ENCODE measurements at regions not wholly inside any gene's neighbourhood (a gene's known extent, or its start where the extent isn't known, plus 50 kb on each side); places are given as distances from the start of the nearest gene placed in this dataset.

- H3K4me3 ChIP-seq (ENCODE audit: control insufficient read depth, low read depth, low read length), result no peak overlapping the region
- DNase-seq (ENCODE audit: low read depth), result peak; percentile 85
- no peak for TF ChIP-seq CTCF (conservative IDR thresholded peaks at IDR 0.05; ENCODE audit: control insufficient read depth, insufficient read depth, low read depth, low read length)
Measured at GRCh38 chr11:121889186-121889585, 226.8 kb downstream of the BLID start.

- no peak overlapping the region for H3K4me3 ChIP-seq (ENCODE audit: control insufficient read depth, low read depth, low read length)
- DNase-seq (ENCODE audit: low read depth), result no peak
- no peak for TF ChIP-seq CTCF (conservative IDR thresholded peaks at IDR 0.05; ENCODE audit: control insufficient read depth, insufficient read depth, low read depth, low read length)
Measured at GRCh38 chr11:121887976-121888557, 227.9 kb downstream of the BLID start.

GRCh38 chr11:121887569-121887968 lies 228.4 kb downstream of the BLID start:
- no peak for DNase-seq (ENCODE audit: low read depth)
- TF ChIP-seq CTCF (conservative IDR thresholded peaks at IDR 0.05; ENCODE audit: control insufficient read depth, insufficient read depth, low read depth, low read length), result no peak
- H3K4me3 ChIP-seq (ENCODE audit: control insufficient read depth, low read depth, low read length), result no peak overlapping the region

GRCh38 chr11:121886996-121887395 lies 229.0 kb downstream of the BLID start:
- no peak overlapping the region for H3K4me3 ChIP-seq (ENCODE audit: control insufficient read depth, low read depth, low read length)
- DNase-seq (ENCODE audit: low read depth), result no peak

GRCh38 chr11:121886005-121886734 lies 229.8 kb downstream of the BLID start:
- no peak for TF ChIP-seq CTCF (conservative IDR thresholded peaks at IDR 0.05; ENCODE audit: control insufficient read depth, insufficient read depth, low read depth, low read length)
- DNase-seq (ENCODE audit: low read depth), result peak; percentile 16
- no peak overlapping the region for H3K4me3 ChIP-seq (ENCODE audit: control insufficient read depth, low read depth, low read length)

More at GRCh38 chr11:121886996-121887395, 229.0 kb downstream of the BLID start:
- no peak for TF ChIP-seq CTCF (conservative IDR thresholded peaks at IDR 0.05; ENCODE audit: control insufficient read depth, insufficient read depth, low read depth, low read length)

GRCh38 chr11:121884626-121885025 lies 231.4 kb downstream of the BLID start:
- TF ChIP-seq CTCF (conservative IDR thresholded peaks at IDR 0.05; ENCODE audit: control insufficient read depth, insufficient read depth, low read depth, low read length), result no peak
- no peak overlapping the region for H3K4me3 ChIP-seq (ENCODE audit: control insufficient read depth, low read depth, low read length)
- no peak for DNase-seq (ENCODE audit: low read depth)

Data from fibroblast of mammary gland (primary cell).